ENCODE measurements at regions not wholly inside any gene's neighbourhood (a gene's known extent, or its start where the extent isn't known, plus 50 kb on each side); places are given as distances from the start of the nearest gene placed in this dataset.

- no peak for TF ChIP-seq CTCF (conservative IDR thresholded peaks at IDR 0.05; ENCODE audit: low read depth, low read length)
- no peaks in the 10 kb centered on the region for H3K36me3 ChIP-seq (ENCODE audit: insufficient read depth)
- H2AFZ ChIP-seq (ENCODE audit: low read depth) = no peak overlapping the region
- no peaks in the 10 kb centered on the region for H3K79me2 ChIP-seq (ENCODE audit: insufficient read depth, low read depth)
- H3K4me1 ChIP-seq (ENCODE audit: low read depth, poor library complexity, severe bottlenecking) = no peaks in the 10 kb centered on the region
- H3K9ac ChIP-seq = no peak overlapping the region
- no peak overlapping the region for H3K4me2 ChIP-seq
- H3K27me3 ChIP-seq (ENCODE audit: insufficient read depth, low read depth) = no peaks in the 10 kb centered on the region
- H3K27ac ChIP-seq = no peak overlapping the region
- H3K4me3 ChIP-seq (IDR thresholded peaks at IDR 0.05; ENCODE audit: insufficient read depth, low read depth, low read length) = no peak overlapping the region
- H4K20me1 ChIP-seq (ENCODE audit: insufficient read depth) = no peaks in the 10 kb centered on the region
Measured at GRCh38 chr1:117802531-117803257, 126.7 kb downstream of the GDAP2 start.

- H3K4me1 ChIP-seq (ENCODE audit: low read depth, poor library complexity, severe bottlenecking) = no peaks in the 10 kb centered on the region
- no peak overlapping the region for H3K9ac ChIP-seq
- H3K27ac ChIP-seq = no peak overlapping the region
- no peak for TF ChIP-seq CTCF (conservative IDR thresholded peaks at IDR 0.05; ENCODE audit: low read depth, low read length)
- H3K27me3 ChIP-seq (ENCODE audit: insufficient read depth, low read depth) = no peaks in the 10 kb centered on the region
- no peaks in the 10 kb centered on the region for H4K20me1 ChIP-seq (ENCODE audit: insufficient read depth)
- no peak overlapping the region for H2AFZ ChIP-seq (ENCODE audit: low read depth)
- H3K4me2 ChIP-seq = no peak overlapping the region
- H3K4me3 ChIP-seq (IDR thresholded peaks at IDR 0.05; ENCODE audit: insufficient read depth, low read depth, low read length) = no peak overlapping the region
- H3K79me2 ChIP-seq (ENCODE audit: insufficient read depth, low read depth) = no peaks in the 10 kb centered on the region
- no peaks in the 10 kb centered on the region for H3K36me3 ChIP-seq (ENCODE audit: insufficient read depth)
Measured at GRCh38 chr1:117803318-117803717, 126.1 kb downstream of the GDAP2 start.

- H3K4me1 ChIP-seq (ENCODE audit: low read depth, poor library complexity, severe bottlenecking) = peaks cover 3% of the 10 kb centered on the region
- no peak for TF ChIP-seq CTCF (conservative IDR thresholded peaks at IDR 0.05; ENCODE audit: low read depth, low read length)
- H4K20me1 ChIP-seq (ENCODE audit: insufficient read depth) = no peaks in the 10 kb centered on the region
- H3K27ac ChIP-seq = no peak overlapping the region
- H3K4me3 ChIP-seq (IDR thresholded peaks at IDR 0.05; ENCODE audit: insufficient read depth, low read depth, low read length) = no peak overlapping the region
- H3K9ac ChIP-seq = no peak overlapping the region
- no peaks in the 10 kb centered on the region for H3K79me2 ChIP-seq (ENCODE audit: insufficient read depth, low read depth)
- no peaks in the 10 kb centered on the region for H3K36me3 ChIP-seq (ENCODE audit: insufficient read depth)
- no peak overlapping the region for H3K4me2 ChIP-seq
- H3K27me3 ChIP-seq (ENCODE audit: insufficient read depth, low read depth) = no peaks in the 10 kb centered on the region
- no peak overlapping the region for H2AFZ ChIP-seq (ENCODE audit: low read depth)
Measured at GRCh38 chr1:117809764-117810163, 119.7 kb downstream of the GDAP2 start.

- Histone ChIP-seq H2AFZ (ENCODE audit: low read depth) (no peak overlapping the region), H3K9ac (no peak overlapping the region), H3K4me2 (no peak overlapping the region), H3K27ac (no peak overlapping the region), H3K27me3 (ENCODE audit: insufficient read depth, low read depth) (no peaks in the 10 kb centered on the region), H3K4me3 (IDR thresholded peaks at IDR 0.05; ENCODE audit: insufficient read depth, low read depth, low read length) (no peak overlapping the region), H3K79me2 (ENCODE audit: insufficient read depth, low read depth) (no peaks in the 10 kb centered on the region), H3K36me3 (ENCODE audit: insufficient read depth) (no peaks in the 10 kb centered on the region), H3K4me1 (ENCODE audit: low read depth, poor library complexity, severe bottlenecking) (peaks cover 3% of the 10 kb centered on the region), H4K20me1 (ENCODE audit: insufficient read depth) (no peaks in the 10 kb centered on the region)
- no peak for TF ChIP-seq CTCF (conservative IDR thresholded peaks at IDR 0.05; ENCODE audit: low read depth, low read length)
Measured at GRCh38 chr1:117810553-117810952, 118.9 kb downstream of the GDAP2 start.
